DND-41 (cell line): ENCODE measurements at regions not wholly inside any gene's neighbourhood (a gene's known extent, or its start where the extent isn't known, plus 50 kb on each side); places are given as distances from the start of the nearest gene placed in this dataset.

Experiments used
- ATAC-seq: fragments of 200-7000 bp; cut with Tn5 transposase; 3 replicates; pipeline ENCODE4 v1.9.1; 2021; ENCODE audit warnings: low read depth; ENCODE audit not compliant: insufficient read depth
- DNase-seq: peaks from one replicate; pipeline ENCODE4 v3.0.0-alpha.2; 2020
- H2AFZ ChIP-seq: 2 replicates; pipeline ENCODE4 v1.6.0; 2012; ENCODE audit warnings: low read depth, low read length
- H3K27ac ChIP-seq: 2 replicates; pipeline ENCODE4 v1.5.1; 2012; ENCODE audit warnings: low read length, inconsistent platforms
- H3K27me3 ChIP-seq: fragments of 200-600 bp; sonication (generic); 2 replicates; pipeline ENCODE4 v1.6.0; 2012; ENCODE audit warnings: low read length, mild to moderate bottlenecking, inconsistent platforms; ENCODE audit not compliant: insufficient read depth, poor library complexity
- H3K36me3 ChIP-seq: 2 replicates; pipeline ENCODE4 v1.5.1; 2012; ENCODE audit warnings: low read length, inconsistent platforms; ENCODE audit not compliant: insufficient read depth
- H3K4me1 ChIP-seq: 2 replicates; pipeline ENCODE4 v1.5.1; 2012; ENCODE audit warnings: mild to moderate bottlenecking, low read length; ENCODE audit not compliant: insufficient read depth
- H3K4me2 ChIP-seq: 2 replicates; pipeline ENCODE4 v1.6.0; 2012; ENCODE audit warnings: mild to moderate bottlenecking, moderate library complexity, low read length, inconsistent platforms; ENCODE audit not compliant: insufficient read depth
- H3K4me3 ChIP-seq, 2 experiments: fragments of 200-600 bp in 1 of 2; shearing (Covaris generic) in 1 of 2; 2 replicates each; pipeline ENCODE4 v1.5.1; 2012 to 2016; ENCODE audit warnings: inconsistent platforms in 2 of 2, low read length in 2 of 2, mild to moderate bottlenecking in 2 of 2, low read depth in 1 of 2, moderate library complexity in 1 of 2
- H3K79me2 ChIP-seq: 2 replicates; pipeline ENCODE4 v1.6.0; 2012; ENCODE audit warnings: low read length, inconsistent platforms; ENCODE audit not compliant: insufficient read depth
- H3K9ac ChIP-seq: 2 replicates; pipeline ENCODE4 v1.6.0; 2012; ENCODE audit warnings: low read depth, mild to moderate bottlenecking, inconsistent platforms, low read length, moderate library complexity
- H3K9me3 ChIP-seq: 2 replicates; pipeline ENCODE4 v1.5.1; 2012; ENCODE audit warnings: low read length, moderate library complexity, mild to moderate bottlenecking, inconsistent platforms; ENCODE audit not compliant: insufficient read depth, severe bottlenecking
- H4K20me1 ChIP-seq: 2 replicates; pipeline ENCODE4 v1.6.0; 2012; ENCODE audit warnings: low read length; ENCODE audit not compliant: insufficient read depth
- EZH2 ChIP-seq: IDR thresholded peaks from 3 replicates; pipeline ENCODE4 v1.6.1; 2012; ENCODE audit warnings: borderline replicate concordance, low read depth, mild to moderate bottlenecking, moderate library complexity, low read length, inconsistent platforms; ENCODE audit not compliant: severe bottlenecking
- TF ChIP-seq, protein P1 (sequence below): IDR thresholded peaks from 2 replicates; pipeline ENCODE4 v1.5.1; 2012; ENCODE audit warnings: borderline replicate concordance, low read length, moderate library complexity, mild to moderate bottlenecking; ENCODE audit not compliant: poor library complexity, severe bottlenecking; ENCODE audit errors: extremely low read depth

DNA sequence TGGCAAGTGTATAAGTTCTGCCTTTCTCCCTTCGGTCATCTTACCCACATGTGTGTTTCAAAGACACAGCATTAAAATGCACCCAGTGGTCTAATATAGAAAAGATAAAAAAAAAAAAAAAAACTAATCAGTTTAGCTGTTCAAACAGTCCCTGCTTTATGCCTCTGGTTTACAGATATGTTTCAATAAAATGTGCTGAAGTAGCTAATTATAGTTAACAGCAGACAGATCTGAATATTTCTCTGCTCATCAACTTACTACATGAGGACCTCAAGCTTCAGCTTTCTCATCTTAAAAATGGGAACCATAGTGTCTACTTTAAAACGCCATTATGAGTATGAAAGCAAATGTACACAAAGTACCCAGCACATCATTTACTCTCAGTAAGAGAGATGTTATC is 280.6 kb upstream of the DEFB112 start:
- no peaks in the 10 kb centered on the region for H4K20me1 ChIP-seq
- H2AFZ ChIP-seq = no peak overlapping the region
- no peaks in the 10 kb centered on the region for H3K27me3 ChIP-seq
- no peak overlapping the region for H3K4me2 ChIP-seq
- H3K9me3 ChIP-seq = no peaks in the 10 kb centered on the region
- H3K27ac ChIP-seq = no peak overlapping the region
- H3K36me3 ChIP-seq = no peaks in the 10 kb centered on the region
- no peak overlapping the region for H3K9ac ChIP-seq
- TF ChIP-seq, protein P1, sequence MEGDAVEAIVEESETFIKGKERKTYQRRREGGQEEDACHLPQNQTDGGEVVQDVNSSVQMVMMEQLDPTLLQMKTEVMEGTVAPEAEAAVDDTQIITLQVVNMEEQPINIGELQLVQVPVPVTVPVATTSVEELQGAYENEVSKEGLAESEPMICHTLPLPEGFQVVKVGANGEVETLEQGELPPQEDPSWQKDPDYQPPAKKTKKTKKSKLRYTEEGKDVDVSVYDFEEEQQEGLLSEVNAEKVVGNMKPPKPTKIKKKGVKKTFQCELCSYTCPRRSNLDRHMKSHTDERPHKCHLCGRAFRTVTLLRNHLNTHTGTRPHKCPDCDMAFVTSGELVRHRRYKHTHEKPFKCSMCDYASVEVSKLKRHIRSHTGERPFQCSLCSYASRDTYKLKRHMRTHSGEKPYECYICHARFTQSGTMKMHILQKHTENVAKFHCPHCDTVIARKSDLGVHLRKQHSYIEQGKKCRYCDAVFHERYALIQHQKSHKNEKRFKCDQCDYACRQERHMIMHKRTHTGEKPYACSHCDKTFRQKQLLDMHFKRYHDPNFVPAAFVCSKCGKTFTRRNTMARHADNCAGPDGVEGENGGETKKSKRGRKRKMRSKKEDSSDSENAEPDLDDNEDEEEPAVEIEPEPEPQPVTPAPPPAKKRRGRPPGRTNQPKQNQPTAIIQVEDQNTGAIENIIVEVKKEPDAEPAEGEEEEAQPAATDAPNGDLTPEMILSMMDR = no peak
- no peak for TF ChIP-seq EZH2
- DNase-seq = no peak
- no peaks in the 10 kb centered on the region for H3K79me2 ChIP-seq
- H3K4me1 ChIP-seq = no peaks in the 10 kb centered on the region
- no peak for ATAC-seq
- no peak overlapping the region for H3K4me3 ChIP-seq

DNA sequence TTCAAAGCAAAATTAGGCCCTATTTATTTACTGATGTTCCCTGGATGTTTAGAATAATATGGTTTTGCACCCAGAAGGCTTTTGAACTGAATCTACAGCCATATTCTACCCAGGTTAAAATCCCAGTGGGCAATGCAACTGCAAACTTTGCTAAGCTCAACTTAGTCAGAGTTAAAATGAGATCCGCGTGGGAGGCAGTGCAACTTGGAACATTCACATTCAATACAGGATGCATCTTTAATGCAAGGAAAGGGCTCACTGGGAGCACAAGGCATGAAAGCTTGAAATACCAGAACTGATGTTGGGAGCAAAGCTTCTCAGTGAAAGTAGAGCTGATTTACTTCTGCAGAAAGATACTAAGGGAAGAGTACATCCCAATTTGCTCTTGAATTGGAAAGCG is 281.2 kb upstream of the DEFB112 start:
- no peak for TF ChIP-seq EZH2
- TF ChIP-seq, protein P1 = no peak
- Histone ChIP-seq H2AFZ (no peak overlapping the region), H3K9ac (no peak overlapping the region), H3K4me1 (no peaks in the 10 kb centered on the region), H3K4me3 (no peak overlapping the region), H3K9me3 (no peaks in the 10 kb centered on the region), H3K36me3 (no peaks in the 10 kb centered on the region), H4K20me1 (no peaks in the 10 kb centered on the region), H3K27ac (no peak overlapping the region), H3K79me2 (no peaks in the 10 kb centered on the region), H3K27me3 (no peaks in the 10 kb centered on the region), H3K4me2 (no peak overlapping the region)
- no peak for ATAC-seq
- no peak for DNase-seq

DNA sequence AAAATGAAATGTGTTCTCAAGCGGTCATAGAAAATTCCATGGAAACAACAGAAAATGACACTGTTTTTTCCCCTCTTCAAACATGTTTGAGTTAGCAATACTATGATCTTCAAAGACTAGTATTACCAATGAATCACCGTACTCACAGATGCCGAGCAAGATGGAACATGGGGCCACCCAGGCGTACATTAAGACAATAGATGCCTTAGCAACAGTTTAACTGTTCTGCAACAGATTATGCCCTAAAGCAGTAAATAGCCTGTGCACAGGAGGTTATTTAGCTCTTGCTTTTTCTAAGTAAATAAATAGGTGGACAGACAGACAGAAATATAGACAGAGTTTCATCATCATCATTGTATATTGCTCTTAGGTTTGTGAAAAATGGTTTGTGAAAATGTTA is 284.0 kb upstream of the DEFB112 start:
- H3K4me3 ChIP-seq = no peak overlapping the region
- DNase-seq (no peak), ATAC-seq (no peak)
- H3K9ac ChIP-seq = no peak overlapping the region
- H3K27me3 ChIP-seq = no peaks in the 10 kb centered on the region
- no peaks in the 10 kb centered on the region for H3K36me3 ChIP-seq
- TF ChIP-seq, protein P1 = no peak
- TF ChIP-seq EZH2 = no peak
- no peaks in the 10 kb centered on the region for H3K9me3 ChIP-seq
- H2AFZ ChIP-seq = no peak overlapping the region
- H3K4me2 ChIP-seq = no peak overlapping the region
- H3K27ac ChIP-seq = no peak overlapping the region
- H4K20me1 ChIP-seq = no peaks in the 10 kb centered on the region
- H3K79me2 ChIP-seq = no peaks in the 10 kb centered on the region
- H3K4me1 ChIP-seq = no peaks in the 10 kb centered on the region
